ENCODE measurements at regions not wholly inside any gene's neighbourhood (a gene's known extent, or its start where the extent isn't known, plus 50 kb on each side); places are given as distances from the start of the nearest gene placed in this dataset.

- Histone ChIP-seq H3K14ac (replicated peaks; ENCODE audit: low read depth, low read length) (no peak overlapping the region), H3K4ac (ENCODE audit: low read depth, low read length) (no peak overlapping the region), H3K23ac (ENCODE audit: low read depth, low read length) (no peak overlapping the region), H2AK5ac (ENCODE audit: low read depth, low read length) (no peak overlapping the region), H3K4me1 (ENCODE audit: control insufficient read depth, insufficient read depth, low read length) (no peaks in the 10 kb centered on the region; the same call in 1 of the 2 replicates), H3K56ac (ENCODE audit: extremely low read depth, insufficient read depth, low read length) (no peak overlapping the region), H3K9me3 (ENCODE audit: control insufficient read depth, insufficient read depth, low read length) (no peaks in the 10 kb centered on the region), H3K9me1 (ENCODE audit: insufficient read depth, low read length) (no peaks in the 10 kb centered on the region), H3K36me3 (ENCODE audit: control insufficient read depth, insufficient read depth, low read length) (no peaks in the 10 kb centered on the region), H4K91ac (ENCODE audit: insufficient read depth, low read depth, low read length) (no peak overlapping the region), H2BK120ac (ENCODE audit: low read depth, low read length) (no peak overlapping the region), H3K4me3 (ENCODE audit: insufficient read depth, low read depth, low read length) (no peak overlapping the region), H3K9ac (ENCODE audit: low read depth, low read length) (no peak overlapping the region), H3K27me3 (ENCODE audit: control insufficient read depth, insufficient read depth, low read length) (no peaks in the 10 kb centered on the region), H4K5ac (ENCODE audit: low read depth, low read length) (no peak overlapping the region), H4K20me1 (ENCODE audit: insufficient read depth, low read length) (no peaks in the 10 kb centered on the region), H3K4me2 (ENCODE audit: low read depth, low read length) (no peak overlapping the region), H2BK5ac (ENCODE audit: low read depth, low read length, poor library complexity, severe bottlenecking) (no peak overlapping the region), H4K8ac (ENCODE audit: low read depth in 2 of 2, low read length in 2 of 2) (no peak overlapping the region), H2BK20ac (ENCODE audit: low read depth, low read length) (no peak overlapping the region), H2AFZ (replicated peaks; ENCODE audit: low read length, poor library complexity) (no peak overlapping the region), H3K79me1 (ENCODE audit: low read depth in 1 of 2, low read length in 2 of 2) (no peaks in the 10 kb centered on the region), H3K27ac (ENCODE audit: insufficient read depth, low read length) (no peak overlapping the region), H3K18ac (ENCODE audit: low read depth, low read length) (no peak overlapping the region), H2BK15ac (ENCODE audit: low read depth, low read length) (no peak overlapping the region), H2AK9ac (replicated peaks; ENCODE audit: low read depth, low read length, poor library complexity) (no peak overlapping the region)
- dilution Hi-C loops (cut with HindIII; ENCODE audit: low sequenced_read_pairs, unreplicated experiment) = no loop called here
- no peak for TF ChIP-seq RFX5 (IDR thresholded peaks at IDR 0.05; ENCODE audit: low read depth, low read length)
- no peak for TF ChIP-seq CTCF (conservative IDR thresholded peaks at IDR 0.05; ENCODE audit: low read depth, low read length)
- no peak for TF ChIP-seq NFE2L2 (IDR thresholded peaks at IDR 0.05; ENCODE audit: low read depth, low read length)
- no peak for TF ChIP-seq USF2 (IDR thresholded peaks at IDR 0.05; ENCODE audit: low read depth, low read length)
- no peak for TF ChIP-seq ELK1 (IDR thresholded peaks at IDR 0.05; ENCODE audit: borderline replicate concordance, low read depth, low read length)
- TF ChIP-seq RCOR1 (IDR thresholded peaks at IDR 0.05; ENCODE audit: insufficient replicate concordance, low read length) = no peak
- no peak for TF ChIP-seq MAFK (IDR thresholded peaks at IDR 0.05; ENCODE audit: low read depth, low read length)
- TF ChIP-seq POLR2A (IDR thresholded peaks at IDR 0.05; ENCODE audit: low read depth, low read length) = no peak
- TF ChIP-seq RAD21 (IDR thresholded peaks at IDR 0.05; ENCODE audit: low read length) = no peak
- TF ChIP-seq SMC3 (IDR thresholded peaks at IDR 0.05; ENCODE audit: low read depth, low read length) = no peak
- no peak for TF ChIP-seq FOS (IDR thresholded peaks at IDR 0.05; ENCODE audit: low read depth, low read length)
- TF ChIP-seq MAZ (IDR thresholded peaks at IDR 0.05; ENCODE audit: borderline replicate concordance, low read depth, low read length) = no peak
- no peak for TF ChIP-seq CHD1 (IDR thresholded peaks at IDR 0.05; ENCODE audit: low read depth, low read length)
- TF ChIP-seq BHLHE40 (IDR thresholded peaks at IDR 0.05; ENCODE audit: low read depth, low read length) = no peak
- no peak for TF ChIP-seq CEBPB (IDR thresholded peaks at IDR 0.05; ENCODE audit: low read depth, low read length)
- no peak for ATAC-seq (ENCODE audit: low read depth)
- WGBS, 2 experiments (ENCODE audit: extremely low coverage in 2 of 2, insufficient read length in 1 of 2) = no CpG with 5 or more reads among the region's 3 CpGs
- ChIA-PET CTCF (no interaction called here), POLR2A (ENCODE audit: unreplicated experiment) (no interaction called here)
- DNase-seq = no peak
- in situ Hi-C loops (cut with MboI; ENCODE audit: low sequenced_read_pairs) = no loop called here
- intact Hi-C loops (cut with micrococcal nuclease) = no loop called here
- BruUV-seq (replicated peaks) = no TSS peak
Measured at GRCh38 chr6:11304946-11305345, 72.5 kb upstream of the NEDD9 start.
